ENCODE measurements at regions not wholly inside any gene's neighbourhood (a gene's known extent, or its start where the extent isn't known, plus 50 kb on each side); places are given as distances from the start of the nearest gene placed in this dataset. TPM values are rescaled to one million over a fixed set of nuclear protein-coding genes. Genes with fewer than 3 reads are reported as not detected.

GRCh38 chr5:88944751-88945531, 62.0 kb upstream of the MEF2C start:
- H3K36me3 ChIP-seq (ENCODE audit: insufficient read depth, low read length) = no peaks in the 10 kb centered on the region
- no peaks in the 10 kb centered on the region for H3K9me3 ChIP-seq (replicated peaks; ENCODE audit: low read length)
- no peak overlapping the region for H3K4me2 ChIP-seq (ENCODE audit: low read length)
- no peak overlapping the region for H3K9ac ChIP-seq (ENCODE audit: low read depth, low read length)
- H3K4me3 ChIP-seq (ENCODE audit: low read length) = no peak overlapping the region
- no peaks in the 10 kb centered on the region for H3K27me3 ChIP-seq (ENCODE audit: control insufficient read depth, insufficient read depth, low read length)
- H3K4me1 ChIP-seq (ENCODE audit: control insufficient read depth, insufficient read depth, low read length) = peaks cover 10% of the 10 kb centered on the region

DNA sequence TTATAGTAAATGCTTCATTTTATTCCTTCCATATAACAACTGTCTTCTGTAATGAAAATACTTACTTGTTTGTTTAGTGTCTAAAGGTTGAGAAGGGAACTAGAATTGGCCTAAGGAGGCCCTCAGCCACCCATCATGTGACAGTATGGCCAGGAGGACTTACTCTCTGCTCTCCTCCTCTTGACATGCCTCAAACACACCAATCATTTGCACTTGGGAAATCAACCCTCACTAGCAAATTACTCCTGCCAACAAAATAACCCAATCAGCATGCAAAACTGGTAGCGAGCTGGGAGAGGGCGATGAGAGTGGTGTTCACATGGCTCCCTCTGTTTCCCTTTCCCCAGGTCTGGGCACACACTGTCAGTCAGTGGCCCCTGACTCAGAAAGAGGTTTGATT, 58.6 kb upstream of the MEF2C start:
- Histone ChIP-seq H3K36me3 (ENCODE audit: insufficient read depth, low read length) (no peaks in the 10 kb centered on the region), H3K4me2 (ENCODE audit: low read length) (no peak overlapping the region), H3K4me1 (ENCODE audit: control insufficient read depth, insufficient read depth, low read length) (peaks cover 10% of the 10 kb centered on the region), H3K9me3 (replicated peaks; ENCODE audit: low read length) (no peaks in the 10 kb centered on the region), H3K9ac (ENCODE audit: low read depth, low read length) (no peak overlapping the region), H3K4me3 (ENCODE audit: low read length) (no peak overlapping the region), H3K27me3 (ENCODE audit: control insufficient read depth, insufficient read depth, low read length) (no peaks in the 10 kb centered on the region)

GRCh38 chr5:88940713-88941112, 57.7 kb upstream of the MEF2C start:
- H3K4me2 ChIP-seq (ENCODE audit: low read length) = no peak overlapping the region
- H3K27me3 ChIP-seq (ENCODE audit: control insufficient read depth, insufficient read depth, low read length) = no peaks in the 10 kb centered on the region
- peaks cover 10% of the 10 kb centered on the region for H3K4me1 ChIP-seq (ENCODE audit: control insufficient read depth, insufficient read depth, low read length)
- no peaks in the 10 kb centered on the region for H3K9me3 ChIP-seq (replicated peaks; ENCODE audit: low read length)
- no peaks in the 10 kb centered on the region for H3K36me3 ChIP-seq (ENCODE audit: insufficient read depth, low read length)
- H3K4me3 ChIP-seq (ENCODE audit: low read length) = no peak overlapping the region
- H3K9ac ChIP-seq (ENCODE audit: low read depth, low read length) = no peak overlapping the region

DNA sequence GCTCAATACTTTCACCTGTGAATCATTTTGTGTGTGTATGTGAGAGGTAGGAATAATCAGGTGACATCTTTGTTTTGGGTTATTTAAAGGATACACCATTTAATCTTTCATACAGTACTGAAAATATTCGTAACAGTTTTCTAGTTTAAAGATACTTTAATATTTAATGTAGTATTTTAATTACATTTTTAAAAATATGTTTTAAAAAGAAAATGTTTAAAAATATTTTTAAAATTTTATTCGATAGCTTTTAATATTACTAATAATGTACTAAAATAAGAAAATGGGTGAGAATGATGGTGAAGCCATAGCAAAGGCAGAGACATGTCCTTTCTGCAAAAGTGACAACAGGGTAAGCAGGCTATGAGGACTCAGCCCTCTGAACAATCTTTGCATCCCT, 56.3 kb upstream of the MEF2C start:
- Histone ChIP-seq H3K36me3 (ENCODE audit: insufficient read depth, low read length) (no peaks in the 10 kb centered on the region), H3K4me3 (ENCODE audit: low read length) (no peak overlapping the region), H3K9me3 (replicated peaks; ENCODE audit: low read length) (no peaks in the 10 kb centered on the region), H3K27me3 (ENCODE audit: control insufficient read depth, insufficient read depth, low read length) (no peaks in the 10 kb centered on the region), H3K4me2 (ENCODE audit: low read length) (no peak overlapping the region), H3K9ac (ENCODE audit: low read depth, low read length) (no peak overlapping the region), H3K4me1 (ENCODE audit: control insufficient read depth, insufficient read depth, low read length) (peaks cover 7% of the 10 kb centered on the region)

DNA sequence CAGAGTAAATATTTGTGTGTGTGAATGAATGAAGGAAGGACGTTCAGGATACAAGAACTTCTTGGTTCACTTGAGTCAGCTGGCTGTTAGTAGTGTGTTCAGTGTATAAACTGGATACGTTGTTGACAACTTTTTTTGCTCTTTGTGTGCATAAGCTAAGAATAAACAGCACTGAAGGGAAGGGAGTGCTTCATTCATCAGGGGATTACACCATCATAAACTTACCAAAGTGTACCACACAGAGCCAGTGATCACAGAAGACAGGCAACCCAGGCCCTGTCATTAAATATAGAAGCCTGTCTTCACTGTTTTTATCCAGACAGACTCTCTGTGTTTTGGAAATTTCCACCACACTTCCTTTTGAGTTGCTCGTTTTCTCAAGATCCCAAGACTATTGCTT, 55.5 kb upstream of the MEF2C start:
- Histone ChIP-seq H3K36me3 (ENCODE audit: insufficient read depth, low read length) (no peaks in the 10 kb centered on the region), H3K4me3 (ENCODE audit: low read length) (no peak overlapping the region), H3K27me3 (ENCODE audit: control insufficient read depth, insufficient read depth, low read length) (no peaks in the 10 kb centered on the region), H3K4me1 (ENCODE audit: control insufficient read depth, insufficient read depth, low read length) (peaks cover 7% of the 10 kb centered on the region), H3K9ac (ENCODE audit: low read depth, low read length) (no peak overlapping the region), H3K9me3 (replicated peaks; ENCODE audit: low read length) (no peaks in the 10 kb centered on the region), H3K4me2 (ENCODE audit: low read length) (no peak overlapping the region)

- no peak overlapping the region for H3K4me2 ChIP-seq (ENCODE audit: low read length)
- no peak overlapping the region for H3K9ac ChIP-seq (ENCODE audit: low read depth, low read length)
- no peaks in the 10 kb centered on the region for H3K9me3 ChIP-seq (replicated peaks; ENCODE audit: low read length)
- H3K27me3 ChIP-seq (ENCODE audit: control insufficient read depth, insufficient read depth, low read length) = no peaks in the 10 kb centered on the region
- no peak overlapping the region for H3K4me3 ChIP-seq (ENCODE audit: low read length)
- peaks cover 3% of the 10 kb centered on the region for H3K4me1 ChIP-seq (ENCODE audit: control insufficient read depth, insufficient read depth, low read length)
- H3K36me3 ChIP-seq (ENCODE audit: insufficient read depth, low read length) = no peaks in the 10 kb centered on the region
These were observed 54.4 kb upstream of the MEF2C start for GRCh38 chr5:88937406-88937805.

DNA sequence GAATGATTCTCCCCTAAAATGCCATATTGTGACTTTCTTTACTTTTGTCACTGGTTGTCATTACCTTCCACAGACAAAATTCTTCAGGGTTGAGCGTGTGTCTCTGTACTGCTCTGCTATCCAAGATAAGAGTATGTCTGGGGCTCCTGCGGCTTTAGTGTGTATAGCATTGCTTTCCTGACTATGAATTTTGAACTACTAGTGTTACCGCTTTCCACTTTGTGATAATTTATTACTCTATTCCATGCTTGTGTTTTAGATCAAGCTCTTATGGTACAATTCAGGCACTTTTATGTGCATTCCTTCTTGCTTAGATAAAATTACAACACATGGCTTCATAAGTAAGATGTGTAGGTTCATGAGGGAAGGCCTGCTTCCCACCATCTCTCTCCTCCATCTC, 51.5 kb upstream of the MEF2C start:
- Histone ChIP-seq H3K9ac (ENCODE audit: low read depth, low read length) (no peak overlapping the region), H3K9me3 (replicated peaks; ENCODE audit: low read length) (no peaks in the 10 kb centered on the region), H3K36me3 (ENCODE audit: insufficient read depth, low read length) (no peaks in the 10 kb centered on the region), H3K4me3 (ENCODE audit: low read length) (no peak overlapping the region), H3K4me2 (ENCODE audit: low read length) (no peak overlapping the region), H3K4me1 (ENCODE audit: control insufficient read depth, insufficient read depth, low read length) (no peaks in the 10 kb centered on the region), H3K27me3 (ENCODE audit: control insufficient read depth, insufficient read depth, low read length) (no peaks in the 10 kb centered on the region)

Small RNAs in the stretch of these regions (small RNA-seq; reads per million reads assigned to genes)
- gene MIR3660 = not detected
